HCT116 (cell line): ENCODE measurements at regions not wholly inside any gene's neighbourhood (a gene's known extent, or its start where the extent isn't known, plus 50 kb on each side); places are given as distances from the start of the nearest gene placed in this dataset.

Experiments used
- ATAC-seq: fragments of 200-7000 bp; cut with Tn5 transposase; 2 replicates; pipeline ENCODE4 v1.9.1; 2020; ENCODE audit warnings: mild to moderate bottlenecking, moderate library complexity
- BruUV-seq: library from RNA; stranded (reverse); fragments of 400-500 nt; replicated peaks from 2 replicates; lab custom pipeline; 2021; lab: Mats Ljungman, UMichigan
- CTCF ChIA-PET: fragments of 300-600 bp; sonication (Branson Sonifier 250); formaldehyde crosslinking; loops from one replicate; lab custom pipeline; 2021; ENCODE audit warnings: antibody characterized with exemption; lab: Charles Lee
- POLR2A ChIA-PET: fragments of 300-600, 350-600 bp; sonication (Branson Sonifier 250); formaldehyde crosslinking; loops from one replicate; lab custom pipeline; 2021; ENCODE audit warnings: antibody characterized with exemption; lab: Charles Lee
- RAD21 ChIA-PET, 2 experiments: fragments of 300-600 bp; sonication (Branson Sonifier 250); formaldehyde crosslinking; loops; one replicate each; lab custom pipeline; 2023; ENCODE audit warnings: low total read pairs in 2 of 2; ENCODE audit not compliant: uncharacterized antibody in 2 of 2, unreplicated experiment in 2 of 2, low non-redundant PET in 1 of 2; lab: Charles Lee
- DNase-seq: peaks from one replicate; pipeline ENCODE4 v3.0.0-alpha.2; 2010; ENCODE audit warnings: low read depth, low spot score
- H2AFZ ChIP-seq: fragments of 200-600 bp; shearing (Covaris generic), sonication (generic); 2 replicates; pipeline ENCODE4 v1.6.1; 2017; ENCODE audit warnings: low read depth, mixed run types, mixed read lengths, antibody characterized with exemption, low read length; ENCODE audit not compliant: poor library complexity, severe bottlenecking
- H3K27ac ChIP-seq: 2 replicates; pipeline ENCODE4 v1.5.1; 2012; ENCODE audit warnings: low read depth, low read length
- H3K27me3 ChIP-seq: fragments of 200-600 bp; sonication (generic); 2 replicates; pipeline ENCODE4 v1.6.1; 2016; ENCODE audit warnings: mixed run types, low read length, mixed read lengths; ENCODE audit not compliant: insufficient read depth
- H3K36me3 ChIP-seq, 2 experiments: fragments of 200-500 bp in 1 of 2; fragments of 200-600 bp in 1 of 2; sonication (Bioruptor generic) in 1 of 2; sonication (generic) in 1 of 2; 2 replicates each; pipeline versions ENCODE4 v1.5.1 to v1.6.1; 2014 to 2016; ENCODE audit warnings: low read length in 2 of 2, inconsistent platforms in 1 of 2, mixed read lengths in 1 of 2, mixed run types in 1 of 2; ENCODE audit not compliant: insufficient read depth in 2 of 2, control insufficient read depth in 1 of 2
- H3K4me1 ChIP-seq, 2 experiments: fragments of 200-600 bp in 1 of 2; sonication (generic) in 1 of 2; 2 replicates each; pipeline versions ENCODE4 v1.5.1 to v1.6.1; 2012 to 2017; ENCODE audit warnings: low read length in 2 of 2, inconsistent platforms in 1 of 2, mild to moderate bottlenecking in 1 of 2, mixed read lengths in 1 of 2, mixed run types in 1 of 2, moderate library complexity in 1 of 2; ENCODE audit not compliant: insufficient read depth in 2 of 2, control insufficient read depth in 1 of 2
- H3K4me2 ChIP-seq: fragments of 200-600 bp; sonication (generic); 2 replicates; pipeline ENCODE4 v1.6.1; 2017; ENCODE audit warnings: mixed run types, low read length, mixed read lengths
- H3K4me3 ChIP-seq, 2 experiments: fragments of 200-600 bp in 1 of 2; sonication (generic) in 1 of 2; replicated peaks in 1 of 2; 2 replicates each; pipeline ENCODE4 v1.5.1; 2011 to 2016; ENCODE audit warnings: low read length in 2 of 2, control low read depth in 1 of 2, low read depth in 1 of 2, mild to moderate bottlenecking in 1 of 2, mixed read lengths in 1 of 2, mixed run types in 1 of 2
- H3K79me2 ChIP-seq: fragments of 200-600 bp; sonication (generic); 2 replicates; pipeline ENCODE4 v1.6.1; 2017; ENCODE audit warnings: mild to moderate bottlenecking, mixed run types, low read length, moderate library complexity, mixed read lengths; ENCODE audit not compliant: insufficient read depth
- H3K9ac ChIP-seq: fragments of 200-600 bp; sonication (generic); 2 replicates; pipeline ENCODE4 v1.6.1; 2016; ENCODE audit warnings: low read length, mixed read lengths
- H3K9me2 ChIP-seq: fragments of 200-600 bp; sonication (generic), shearing (Covaris generic); 2 replicates; pipeline ENCODE4 v1.6.1; 2017; ENCODE audit warnings: mixed run types, mild to moderate bottlenecking, moderate library complexity; ENCODE audit not compliant: insufficient read depth
- H3K9me3 ChIP-seq, 2 experiments: fragments of 200-500 bp in 1 of 2; fragments of 200-600 bp in 1 of 2; sonication (Bioruptor generic) in 1 of 2; sonication (generic) in 1 of 2; 2 replicates each; pipeline ENCODE4 v1.6.1; 2014 to 2017; ENCODE audit warnings: low read length in 2 of 2, mixed read lengths in 2 of 2, inconsistent platforms in 1 of 2, low read depth in 1 of 2, mild to moderate bottlenecking in 1 of 2, mixed run types in 1 of 2, moderate library complexity in 1 of 2; ENCODE audit not compliant: control insufficient read depth in 1 of 2, insufficient read depth in 1 of 2
- H4K20me1 ChIP-seq: fragments of 200-600 bp; sonication (generic), shearing (Covaris generic); 2 replicates; pipeline ENCODE4 v1.6.1; 2017; ENCODE audit warnings: mixed run types, mild to moderate bottlenecking, moderate library complexity; ENCODE audit not compliant: insufficient read depth
- CBX3 ChIP-seq: IDR thresholded peaks from 2 replicates; pipeline ENCODE4 v1.6.1; 2012; ENCODE audit warnings: low read depth
- CTCF ChIP-seq, 3 experiments: fragments of 200-600 bp in 1 of 3; sonication (generic) in 1 of 3; IDR thresholded peaks in 2 of 3; conservative IDR thresholded peaks in 1 of 3; 2 replicates each; pipeline ENCODE4 v1.5.1; 2012 to 2017; ENCODE audit warnings: low read depth in 2 of 3, low read length in 2 of 3, antibody characterized with exemption in 1 of 3, borderline replicate concordance in 1 of 3, control low read depth in 1 of 3, mild to moderate bottlenecking in 1 of 3, mixed read lengths in 1 of 3, mixed run types in 1 of 3, moderate library complexity in 1 of 3; ENCODE audit not compliant: insufficient read depth in 1 of 3
- ELF1 ChIP-seq: IDR thresholded peaks from 2 replicates; pipeline ENCODE4 v1.6.1; 2012; ENCODE audit warnings: low read depth, borderline replicate concordance
- EZH2phosphoT487 ChIP-seq: fragments of 200-600 bp; IDR thresholded peaks from 2 replicates; pipeline ENCODE4 v1.6.1; 2018; ENCODE audit warnings: antibody characterized with exemption, borderline replicate concordance
- FOSL1 ChIP-seq: IDR thresholded peaks from 2 replicates; pipeline ENCODE4 v1.6.1; 2012; ENCODE audit warnings: low read depth
- JUND ChIP-seq: IDR thresholded peaks from 2 replicates; pipeline ENCODE4 v1.6.1; 2012
- MAX ChIP-seq: IDR thresholded peaks from 2 replicates; pipeline ENCODE4 v1.6.1; 2012
- POLR2A ChIP-seq: IDR thresholded peaks from 2 replicates; pipeline ENCODE4 v1.7.0; 2011; ENCODE audit warnings: borderline replicate concordance; ENCODE audit not compliant: insufficient read depth, insufficient read length; ENCODE audit errors: extremely low read depth
- POLR2AphosphoS5 ChIP-seq: IDR thresholded peaks from 2 replicates; pipeline ENCODE4 v1.6.1; 2011; ENCODE audit warnings: mild to moderate bottlenecking, low read depth, low read length, moderate library complexity
- SIN3A ChIP-seq: IDR thresholded peaks from 2 replicates; pipeline ENCODE4 v1.6.1; 2012; ENCODE audit warnings: low read depth
- SRF ChIP-seq: IDR thresholded peaks from 2 replicates; pipeline ENCODE4 v1.6.1; 2012; ENCODE audit warnings: low read depth
- TCF7L2 ChIP-seq: IDR thresholded peaks from 2 replicates; pipeline ENCODE4 v1.7.0; 2011; ENCODE audit warnings: borderline replicate concordance, inconsistent platforms; ENCODE audit not compliant: insufficient read depth, insufficient read length; ENCODE audit errors: extremely low read depth
- ZFX ChIP-seq: fragments of 450-650 bp; IDR thresholded peaks from 2 replicates; pipeline ENCODE4 v1.6.1; 2017
- ZNF274 ChIP-seq: fragments of 200-500 bp; sonication (Bioruptor generic); IDR thresholded peaks from 2 replicates; pipeline ENCODE4 v1.6.1; 2014; ENCODE audit warnings: mild to moderate bottlenecking, low read depth, low read length, inconsistent platforms
- intact Hi-C: fragments of 100-400 bp; cut with micrococcal nuclease; formaldehyde crosslinking; loops from 2 replicates; pipeline ENCODE4 v1.10.0; 2022
- TF ChIP-seq, protein P1 (sequence below): IDR thresholded peaks from 2 replicates; pipeline ENCODE4 v1.6.1; 2011; ENCODE audit warnings: mild to moderate bottlenecking, low read length, moderate library complexity; ENCODE audit not compliant: insufficient replicate concordance; ENCODE audit errors: extremely low read depth

DNA sequence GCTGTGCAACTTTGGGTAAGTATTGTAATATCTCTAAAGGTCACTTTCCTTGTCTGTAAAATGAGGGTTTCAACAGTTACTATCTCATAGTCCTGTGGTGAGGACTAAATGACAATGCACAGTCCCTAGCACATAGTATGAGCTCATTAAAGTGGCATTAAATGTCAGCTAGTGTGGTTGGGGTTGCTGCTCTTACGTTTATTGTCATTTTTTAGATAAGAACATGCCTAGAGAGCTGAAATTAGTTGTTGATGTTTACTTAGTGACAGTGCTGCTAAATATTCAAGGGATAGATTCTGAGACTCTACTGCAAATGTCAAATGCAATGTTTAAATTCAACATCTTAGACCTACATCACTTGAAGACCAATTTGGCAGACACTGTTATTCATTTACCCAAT lies 356.1 kb upstream of the ETAA1 start:
- no peak for ATAC-seq
- H3K27me3 ChIP-seq, result no peaks in the 10 kb centered on the region
- H3K9me3 ChIP-seq, result no peaks in the 10 kb centered on the region
- no peak overlapping the region for H3K27ac ChIP-seq
- intact Hi-C loops, result no loop called here
- TF ChIP-seq ELF1 (no peak), CBX3 (no peak), ZFX (no peak)
- no TSS peak for BruUV-seq
- no peak overlapping the region for H2AFZ ChIP-seq
- no peaks in the 10 kb centered on the region for H3K9me2 ChIP-seq
- H3K79me2 ChIP-seq, result no peaks in the 10 kb centered on the region
- no peak overlapping the region for H3K4me3 ChIP-seq
- ChIA-PET CTCF (no interaction called here), RAD21 (no interaction called here), POLR2A (no interaction called here)
- H3K36me3 ChIP-seq, result no peaks in the 10 kb centered on the region
- H3K9ac ChIP-seq, result no peak overlapping the region
- H3K4me2 ChIP-seq, result no peak overlapping the region
- H3K4me1 ChIP-seq, result no peaks in the 10 kb centered on the region
- H4K20me1 ChIP-seq, result no peaks in the 10 kb centered on the region
- DNase-seq, result no peak

GRCh38 chr2:67043781-67044478 lies 353.2 kb upstream of the ETAA1 start:
- Histone ChIP-seq H3K27ac (no peak overlapping the region), H2AFZ (no peak overlapping the region), H3K4me2 (no peak overlapping the region), H3K27me3 (no peaks in the 10 kb centered on the region), H3K36me3 (no peaks in the 10 kb centered on the region), H3K9ac (no peak overlapping the region), H3K4me1 (no peaks in the 10 kb centered on the region), H3K79me2 (no peaks in the 10 kb centered on the region), H4K20me1 (no peaks in the 10 kb centered on the region), H3K9me3 (no peaks in the 10 kb centered on the region; a peak in 1 of 4 replicates), H3K9me2 (no peaks in the 10 kb centered on the region), H3K4me3 (no peak overlapping the region)
- intact Hi-C loops, result no loop called here
- ChIA-PET CTCF (no interaction called here), POLR2A (no interaction called here), RAD21 (no interaction called here)
- ATAC-seq (no peak), DNase-seq (no peak)
- BruUV-seq, result no TSS peak
- TF ChIP-seq TCF7L2 (no peak), FOSL1 (no peak), SIN3A (no peak), ZNF274 (no peak), MAX (no peak), POLR2AphosphoS5 (no peak), CTCF (IDR thresholded peaks at IDR 0.05 in 2 of 3, conservative IDR thresholded peaks at IDR 0.05 in 1 of 3; ENCODE audit: borderline replicate concordance in 1 of 3, insufficient read depth in 1 of 3, low read depth in 2 of 3, low read length in 2 of 3) (no peak), JUND (no peak), EZH2phosphoT487 (no peak), POLR2A (no peak), SRF (no peak)
- TF ChIP-seq, protein P1, sequence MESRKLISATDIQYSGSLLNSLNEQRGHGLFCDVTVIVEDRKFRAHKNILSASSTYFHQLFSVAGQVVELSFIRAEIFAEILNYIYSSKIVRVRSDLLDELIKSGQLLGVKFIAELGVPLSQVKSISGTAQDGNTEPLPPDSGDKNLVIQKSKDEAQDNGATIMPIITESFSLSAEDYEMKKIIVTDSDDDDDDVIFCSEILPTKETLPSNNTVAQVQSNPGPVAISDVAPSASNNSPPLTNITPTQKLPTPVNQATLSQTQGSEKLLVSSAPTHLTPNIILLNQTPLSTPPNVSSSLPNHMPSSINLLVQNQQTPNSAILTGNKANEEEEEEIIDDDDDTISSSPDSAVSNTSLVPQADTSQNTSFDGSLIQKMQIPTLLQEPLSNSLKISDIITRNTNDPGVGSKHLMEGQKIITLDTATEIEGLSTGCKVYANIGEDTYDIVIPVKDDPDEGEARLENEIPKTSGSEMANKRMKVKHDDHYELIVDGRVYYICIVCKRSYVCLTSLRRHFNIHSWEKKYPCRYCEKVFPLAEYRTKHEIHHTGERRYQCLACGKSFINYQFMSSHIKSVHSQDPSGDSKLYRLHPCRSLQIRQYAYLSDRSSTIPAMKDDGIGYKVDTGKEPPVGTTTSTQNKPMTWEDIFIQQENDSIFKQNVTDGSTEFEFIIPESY, result no peak
